Pulmonary artery endothelial cell (primary cell): ENCODE measurements at regions not wholly inside any gene's neighbourhood (a gene's known extent, or its start where the extent isn't known, plus 50 kb on each side); places are given as distances from the start of the nearest gene placed in this dataset.
"Not testable (repeated sequence)": the region's sequence is repeated elsewhere in the genome, so short reads cannot be mapped to it uniquely, and the experiment has no call there.

ENCODE experiments used
- DNase-seq: peaks from one replicate; pipeline ENCODE4 v3.0.0-alpha.2; 2011; ENCODE audit warnings: low read depth, low spot score

- DNase-seq, result no peak
These were observed 115.0 kb upstream of the EGLN3 start for GRCh38 chr14:34065690-34066391.

GRCh38 chr14:34065236-34065635, 114.4 kb upstream of the EGLN3 start:
- DNase-seq, result no peak

GRCh38 chr14:34064349-34064748, 113.5 kb upstream of the EGLN3 start:
- DNase-seq, result no peak

- DNase-seq, result no peak
These were observed 112.7 kb upstream of the EGLN3 start for GRCh38 chr14:34063470-34064164.

GRCh38 chr14:34063042-34063441, 112.2 kb upstream of the EGLN3 start:
- no peak for DNase-seq

GRCh38 chr14:34062353-34062973, 111.6 kb upstream of the EGLN3 start:
- no peak for DNase-seq

GRCh38 chr14:34060651-34060999, 109.8 kb upstream of the EGLN3 start:
- DNase-seq, result no peak

GRCh38 chr14:34059925-34060650, 109.2 kb upstream of the EGLN3 start:
- DNase-seq, result no peak

GRCh38 chr14:34059037-34059924, 108.4 kb upstream of the EGLN3 start:
- DNase-seq, result no peak

- no peak for DNase-seq
These were observed 107.6 kb upstream of the EGLN3 start for GRCh38 chr14:34058510-34058909.

GRCh38 chr14:34056046-34056445, 105.2 kb upstream of the EGLN3 start:
- no peak for DNase-seq

GRCh38 chr14:34055157-34055950, 104.5 kb upstream of the EGLN3 start:
- DNase-seq, result no peak

- peak; percentile 49 for DNase-seq
These were observed 102.8 kb upstream of the EGLN3 start for GRCh38 chr14:34053666-34054065.

GRCh38 chr14:34052658-34053014, 101.8 kb upstream of the EGLN3 start:
- DNase-seq, result no peak

GRCh38 chr14:34051966-34052657, 101.2 kb upstream of the EGLN3 start:
- DNase-seq, result no peak

- DNase-seq, result no peak
These were observed 99.7 kb upstream of the EGLN3 start for GRCh38 chr14:34050606-34051005.

- DNase-seq, result no peak
These were observed 98.9 kb upstream of the EGLN3 start for GRCh38 chr14:34049790-34050189.

GRCh38 chr14:34049187-34049586, 98.3 kb upstream of the EGLN3 start:
- DNase-seq, result not testable (repeated sequence)

- DNase-seq, result no peak
These were observed 96.1 kb upstream of the EGLN3 start for GRCh38 chr14:34046799-34047520.
